GM12875 (cell line): ENCODE measurements at regions not wholly inside any gene's neighbourhood (a gene's known extent, or its start where the extent isn't known, plus 50 kb on each side); places are given as distances from the start of the nearest gene placed in this dataset.

Source experiments
- H3K4me3 ChIP-seq: one replicate; pipeline ENCODE4 v1.5.1; 2011; ENCODE audit warnings: low read depth, low read length, control low read depth
- TF ChIP-seq, protein P1 (sequence below): IDR thresholded peaks from 2 replicates; pipeline ENCODE4 v1.5.1; 2011; ENCODE audit warnings: low read depth, mild to moderate bottlenecking, control low read depth, inconsistent platforms, low read length, moderate library complexity, borderline replicate concordance; ENCODE audit not compliant: insufficient read depth

- H3K4me3 ChIP-seq, result no peak overlapping the region
- TF ChIP-seq, protein P1, sequence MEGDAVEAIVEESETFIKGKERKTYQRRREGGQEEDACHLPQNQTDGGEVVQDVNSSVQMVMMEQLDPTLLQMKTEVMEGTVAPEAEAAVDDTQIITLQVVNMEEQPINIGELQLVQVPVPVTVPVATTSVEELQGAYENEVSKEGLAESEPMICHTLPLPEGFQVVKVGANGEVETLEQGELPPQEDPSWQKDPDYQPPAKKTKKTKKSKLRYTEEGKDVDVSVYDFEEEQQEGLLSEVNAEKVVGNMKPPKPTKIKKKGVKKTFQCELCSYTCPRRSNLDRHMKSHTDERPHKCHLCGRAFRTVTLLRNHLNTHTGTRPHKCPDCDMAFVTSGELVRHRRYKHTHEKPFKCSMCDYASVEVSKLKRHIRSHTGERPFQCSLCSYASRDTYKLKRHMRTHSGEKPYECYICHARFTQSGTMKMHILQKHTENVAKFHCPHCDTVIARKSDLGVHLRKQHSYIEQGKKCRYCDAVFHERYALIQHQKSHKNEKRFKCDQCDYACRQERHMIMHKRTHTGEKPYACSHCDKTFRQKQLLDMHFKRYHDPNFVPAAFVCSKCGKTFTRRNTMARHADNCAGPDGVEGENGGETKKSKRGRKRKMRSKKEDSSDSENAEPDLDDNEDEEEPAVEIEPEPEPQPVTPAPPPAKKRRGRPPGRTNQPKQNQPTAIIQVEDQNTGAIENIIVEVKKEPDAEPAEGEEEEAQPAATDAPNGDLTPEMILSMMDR, result no peak
Measured at GRCh38 chr5:38189081-38189504, 69.3 kb upstream of the EGFLAM start.

DNA sequence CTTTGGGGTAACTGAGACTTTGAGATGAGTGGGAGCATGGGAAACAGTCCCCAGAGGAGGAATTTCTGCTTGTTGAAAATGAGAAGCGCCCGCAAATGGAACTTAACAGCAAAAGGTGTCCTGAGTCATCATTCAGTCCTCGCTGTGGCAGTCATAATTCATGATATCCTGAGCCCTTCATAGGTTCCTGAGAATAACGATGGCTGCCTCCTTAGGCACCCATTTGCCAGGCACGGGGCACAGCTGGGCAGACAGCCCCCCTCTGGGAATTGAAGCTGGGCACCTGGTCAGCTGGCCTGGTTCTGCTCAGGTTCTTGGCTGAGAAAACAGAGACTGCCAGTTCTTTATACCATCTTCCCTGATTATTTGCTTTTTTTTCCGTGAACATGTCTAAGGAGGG, 69.8 kb upstream of the EGFLAM start:
- no peak overlapping the region for H3K4me3 ChIP-seq
- TF ChIP-seq, protein P1, result no peak

DNA sequence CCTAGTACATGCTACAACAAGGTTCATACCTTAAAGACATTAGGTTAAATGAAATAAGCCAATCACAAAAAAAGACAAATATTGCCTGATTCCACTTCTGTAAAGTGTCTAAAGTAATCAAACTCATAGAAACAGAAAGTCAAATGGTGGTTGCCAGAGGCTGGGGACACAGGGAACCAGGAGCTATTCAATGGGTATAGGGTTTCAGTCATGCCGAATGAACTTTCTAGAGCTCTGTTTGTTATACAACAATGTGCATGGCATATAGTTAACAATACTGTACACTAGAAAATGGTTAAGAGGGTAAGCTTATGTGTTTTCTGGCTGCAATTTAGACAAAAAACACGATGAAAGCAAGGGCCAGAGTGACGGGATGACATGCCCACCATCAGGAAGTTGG, 70.8 kb upstream of the EGFLAM start:
- no peak overlapping the region for H3K4me3 ChIP-seq
- TF ChIP-seq, protein P1, result no peak

GRCh38 chr5:38184627-38185026, 73.7 kb upstream of the EGFLAM start:
- no peak overlapping the region for H3K4me3 ChIP-seq
- TF ChIP-seq, protein P1, result no peak

GRCh38 chr5:38182991-38183390, 75.4 kb upstream of the EGFLAM start:
- H3K4me3 ChIP-seq, result no peak overlapping the region
- TF ChIP-seq, protein P1, result no peak

- no peak overlapping the region for H3K4me3 ChIP-seq
- TF ChIP-seq, protein P1, result no peak
Measured at GRCh38 chr5:38168029-38168428, 90.3 kb upstream of the EGFLAM start.

DNA sequence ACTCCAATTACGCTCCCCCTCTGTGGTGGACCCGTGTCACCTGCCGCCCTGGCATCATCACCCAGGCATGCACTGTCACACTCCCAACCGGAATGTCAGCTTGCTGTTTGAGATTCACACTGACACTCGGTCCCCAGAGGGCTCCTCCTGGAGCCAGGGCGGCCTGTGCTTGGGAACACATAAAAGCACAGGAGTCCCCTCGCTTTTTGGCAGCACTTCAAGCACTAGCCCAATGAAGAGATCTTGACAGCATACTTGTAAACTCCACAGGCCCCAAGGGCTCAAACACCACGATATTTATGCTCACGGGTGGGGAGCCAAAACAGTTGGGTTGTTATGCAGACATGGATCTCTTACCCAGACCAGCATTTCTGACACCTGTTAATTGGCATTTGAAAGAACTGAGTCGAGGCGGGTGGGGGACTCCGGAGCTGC, 90.8 kb upstream of the EGFLAM start:
- H3K4me3 ChIP-seq, result no peak overlapping the region
- TF ChIP-seq, protein P1, result no peak
